Thoracic aorta (tissue), 2 donors: ENCODE measurements at regions not wholly inside any gene's neighbourhood (a gene's known extent, or its start where the extent isn't known, plus 50 kb on each side); places are given as distances from the start of the nearest gene placed in this dataset.

ENCODE experiments used
- ATAC-seq: fragments of 150-250 bp; one replicate; pipeline ENCODE4 v1.8.0; 2017; ENCODE audit warnings: low read depth; ENCODE audit not compliant: insufficient number of reproducible peaks, low FRiP score
- DNase-seq: peaks from one replicate; pipeline ENCODE4 v3.0.0-alpha.2; 2020; ENCODE audit warnings: low spot score
- H3K27ac ChIP-seq, 2 donors: fragments of 200-600 bp; sonication (generic); 1 replicate in 1 of 2; 2 replicates in 1 of 2; pipeline ENCODE4 v1.5.1; 2016; ENCODE audit warnings: mild to moderate bottlenecking in 2 of 2, moderate library complexity in 2 of 2
- H3K27me3 ChIP-seq: fragments of 200-600 bp; sonication (generic); replicated peaks from 2 replicates; pipeline ENCODE4 v1.6.0; 2016; ENCODE audit warnings: mild to moderate bottlenecking; ENCODE audit not compliant: insufficient read depth
- H3K36me3 ChIP-seq: fragments of 200-600 bp; sonication (generic); one replicate; pipeline ENCODE4 v1.5.1; 2016
- H3K4me1 ChIP-seq, 2 donors: fragments of 200-600 bp; sonication (generic); 1 replicate in 1 of 2; 2 replicates in 1 of 2; pipeline versions ENCODE4 v1.5.1 to v1.6.0; 2016; ENCODE audit warnings: low read depth in 2 of 2, mild to moderate bottlenecking in 1 of 2; ENCODE audit not compliant: control insufficient read depth in 1 of 2
- H3K4me3 ChIP-seq: fragments of 200-600 bp; sonication (generic); 2 replicates; pipeline ENCODE4 v1.5.1; 2016; ENCODE audit warnings: mild to moderate bottlenecking
- H3K9me3 ChIP-seq: fragments of 200-600 bp; sonication (generic); 2 replicates; pipeline ENCODE4 v1.5.1; 2016
- TF ChIP-seq, protein P1 (sequence below): fragments of 200-600 bp; sonication (generic); IDR thresholded peaks from one replicate; pipeline ENCODE4 v1.5.1; 2019; ENCODE audit warnings: antibody characterized with exemption

DNA sequence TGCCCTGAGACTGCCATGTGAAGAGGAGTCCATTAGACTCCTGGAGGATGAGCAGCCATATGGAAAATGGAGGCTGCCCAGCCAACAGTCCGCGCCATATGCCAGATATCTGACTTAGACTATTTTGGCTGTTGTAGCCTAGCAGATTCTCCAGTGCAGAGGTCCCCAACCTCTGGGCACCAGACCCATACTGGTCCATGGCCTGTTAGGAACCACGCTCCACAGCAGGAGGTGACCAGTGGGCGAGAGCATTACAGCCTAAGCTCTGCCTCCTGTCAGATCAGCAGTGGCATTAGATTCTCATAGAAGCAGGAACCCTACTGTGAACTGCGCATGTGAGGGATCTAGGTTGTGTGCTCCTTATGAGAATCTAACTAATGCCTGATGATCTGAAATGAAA, 851.9 kb downstream of the NR2F1-AS1 start:
- Histone ChIP-seq H3K9me3 (no peaks in the 10 kb centered on the region), H3K36me3 (no peaks in the 10 kb centered on the region), H3K4me3 (no peak overlapping the region), H3K4me1 (no peaks in the 10 kb centered on the region), H3K27me3 (no peaks in the 10 kb centered on the region), H3K27ac (no peak overlapping the region)
- TF ChIP-seq, protein P1, sequence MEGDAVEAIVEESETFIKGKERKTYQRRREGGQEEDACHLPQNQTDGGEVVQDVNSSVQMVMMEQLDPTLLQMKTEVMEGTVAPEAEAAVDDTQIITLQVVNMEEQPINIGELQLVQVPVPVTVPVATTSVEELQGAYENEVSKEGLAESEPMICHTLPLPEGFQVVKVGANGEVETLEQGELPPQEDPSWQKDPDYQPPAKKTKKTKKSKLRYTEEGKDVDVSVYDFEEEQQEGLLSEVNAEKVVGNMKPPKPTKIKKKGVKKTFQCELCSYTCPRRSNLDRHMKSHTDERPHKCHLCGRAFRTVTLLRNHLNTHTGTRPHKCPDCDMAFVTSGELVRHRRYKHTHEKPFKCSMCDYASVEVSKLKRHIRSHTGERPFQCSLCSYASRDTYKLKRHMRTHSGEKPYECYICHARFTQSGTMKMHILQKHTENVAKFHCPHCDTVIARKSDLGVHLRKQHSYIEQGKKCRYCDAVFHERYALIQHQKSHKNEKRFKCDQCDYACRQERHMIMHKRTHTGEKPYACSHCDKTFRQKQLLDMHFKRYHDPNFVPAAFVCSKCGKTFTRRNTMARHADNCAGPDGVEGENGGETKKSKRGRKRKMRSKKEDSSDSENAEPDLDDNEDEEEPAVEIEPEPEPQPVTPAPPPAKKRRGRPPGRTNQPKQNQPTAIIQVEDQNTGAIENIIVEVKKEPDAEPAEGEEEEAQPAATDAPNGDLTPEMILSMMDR: no peak
- DNase-seq (no peak), ATAC-seq (no peak)

- TF ChIP-seq, protein P1: no peak
- Histone ChIP-seq H3K9me3 (no peaks in the 10 kb centered on the region), H3K27ac (no peak overlapping the region), H3K4me3 (no peak overlapping the region), H3K27me3 (no peaks in the 10 kb centered on the region), H3K4me1 (no peaks in the 10 kb centered on the region), H3K36me3 (no peaks in the 10 kb centered on the region)
- ATAC-seq: no peak
- no peak for DNase-seq
These were observed 865.0 kb downstream of the NR2F1-AS1 start for GRCh38 chr5:92715946-92716520.

- Histone ChIP-seq H3K36me3 (no peaks in the 10 kb centered on the region), H3K27me3 (no peaks in the 10 kb centered on the region), H3K4me3 (no peak overlapping the region), H3K9me3 (no peaks in the 10 kb centered on the region), H3K4me1 (no peaks in the 10 kb centered on the region), H3K27ac (no peak overlapping the region)
- ATAC-seq (no peak), DNase-seq (no peak)
- TF ChIP-seq, protein P1: no peak
These were observed 867.2 kb downstream of the NR2F1-AS1 start for GRCh38 chr5:92713826-92714225.

- no peak overlapping the region for H3K27ac ChIP-seq
- TF ChIP-seq, protein P1: no peak
These were observed 867.7 kb downstream of the NR2F1-AS1 start for GRCh38 chr5:92713335-92713743.

DNA sequence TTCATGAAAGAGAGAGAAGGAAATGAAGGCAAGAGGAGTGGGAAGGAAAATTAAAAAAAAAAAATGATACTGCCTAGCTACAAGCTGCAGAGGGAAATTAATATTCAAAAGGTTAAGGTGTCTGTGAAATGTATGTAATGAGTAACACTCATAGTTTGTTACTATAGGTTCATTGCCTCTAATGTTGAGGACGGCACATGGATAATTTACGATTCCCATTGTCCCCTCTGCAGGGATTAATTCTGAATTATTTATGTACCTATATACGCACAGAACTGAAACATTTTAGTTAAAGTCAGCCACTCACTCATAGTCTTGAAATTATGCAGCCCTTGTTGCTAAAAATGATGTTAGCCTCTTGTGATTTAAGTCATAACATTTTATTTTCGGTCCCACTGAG, 869.1 kb downstream of the NR2F1-AS1 start:
- Histone ChIP-seq H3K27ac (no peak overlapping the region), H3K4me1 (no peaks in the 10 kb centered on the region), H3K36me3 (no peaks in the 10 kb centered on the region), H3K9me3 (no peaks in the 10 kb centered on the region), H3K4me3 (no peak overlapping the region), H3K27me3 (no peaks in the 10 kb centered on the region)
- TF ChIP-seq, protein P1: no peak
- ATAC-seq (no peak), DNase-seq (no peak)

More at GRCh38 chr5:92713335-92713743, 867.7 kb downstream of the NR2F1-AS1 start:
- Histone ChIP-seq H3K9me3 (no peaks in the 10 kb centered on the region), H3K4me3 (no peak overlapping the region), H3K4me1 (no peaks in the 10 kb centered on the region), H3K27me3 (no peaks in the 10 kb centered on the region), H3K36me3 (no peaks in the 10 kb centered on the region)
- ATAC-seq (no peak), DNase-seq (no peak)
